Panc1 (cell line): ENCODE measurements at regions not wholly inside any gene's neighbourhood (a gene's known extent, or its start where the extent isn't known, plus 50 kb on each side); places are given as distances from the start of the nearest gene placed in this dataset.

Experiments
- CTCF ChIP-seq: fragments of 450-650 bp; IDR thresholded peaks from 2 replicates; pipeline ENCODE4 v1.5.1; 2017; ENCODE audit warnings: mild to moderate bottlenecking
- POLR2AphosphoS5 ChIP-seq: IDR thresholded peaks from 2 replicates; pipeline ENCODE4 v1.6.1; 2012; ENCODE audit warnings: mild to moderate bottlenecking, low read depth, low read length, moderate library complexity
- TF ChIP-seq, protein P1 (sequence below), 2 experiments: IDR thresholded peaks; 2 replicates each; pipeline ENCODE4 v1.6.1; 2011 to 2012; ENCODE audit warnings: low read depth in 2 of 2, control low read depth in 1 of 2, low read length in 1 of 2, mild to moderate bottlenecking in 1 of 2, moderate library complexity in 1 of 2; ENCODE audit not compliant: insufficient read depth in 1 of 2

- TF ChIP-seq, protein P1, sequence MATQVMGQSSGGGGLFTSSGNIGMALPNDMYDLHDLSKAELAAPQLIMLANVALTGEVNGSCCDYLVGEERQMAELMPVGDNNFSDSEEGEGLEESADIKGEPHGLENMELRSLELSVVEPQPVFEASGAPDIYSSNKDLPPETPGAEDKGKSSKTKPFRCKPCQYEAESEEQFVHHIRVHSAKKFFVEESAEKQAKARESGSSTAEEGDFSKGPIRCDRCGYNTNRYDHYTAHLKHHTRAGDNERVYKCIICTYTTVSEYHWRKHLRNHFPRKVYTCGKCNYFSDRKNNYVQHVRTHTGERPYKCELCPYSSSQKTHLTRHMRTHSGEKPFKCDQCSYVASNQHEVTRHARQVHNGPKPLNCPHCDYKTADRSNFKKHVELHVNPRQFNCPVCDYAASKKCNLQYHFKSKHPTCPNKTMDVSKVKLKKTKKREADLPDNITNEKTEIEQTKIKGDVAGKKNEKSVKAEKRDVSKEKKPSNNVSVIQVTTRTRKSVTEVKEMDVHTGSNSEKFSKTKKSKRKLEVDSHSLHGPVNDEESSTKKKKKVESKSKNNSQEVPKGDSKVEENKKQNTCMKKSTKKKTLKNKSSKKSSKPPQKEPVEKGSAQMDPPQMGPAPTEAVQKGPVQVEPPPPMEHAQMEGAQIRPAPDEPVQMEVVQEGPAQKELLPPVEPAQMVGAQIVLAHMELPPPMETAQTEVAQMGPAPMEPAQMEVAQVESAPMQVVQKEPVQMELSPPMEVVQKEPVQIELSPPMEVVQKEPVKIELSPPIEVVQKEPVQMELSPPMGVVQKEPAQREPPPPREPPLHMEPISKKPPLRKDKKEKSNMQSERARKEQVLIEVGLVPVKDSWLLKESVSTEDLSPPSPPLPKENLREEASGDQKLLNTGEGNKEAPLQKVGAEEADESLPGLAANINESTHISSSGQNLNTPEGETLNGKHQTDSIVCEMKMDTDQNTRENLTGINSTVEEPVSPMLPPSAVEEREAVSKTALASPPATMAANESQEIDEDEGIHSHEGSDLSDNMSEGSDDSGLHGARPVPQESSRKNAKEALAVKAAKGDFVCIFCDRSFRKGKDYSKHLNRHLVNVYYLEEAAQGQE (IDR thresholded peaks at IDR 0.05; ENCODE audit: insufficient read depth in 1 of 2, low read depth in 2 of 2, low read length in 1 of 2) = no peak
- TF ChIP-seq CTCF (no peak), POLR2AphosphoS5 (no peak)
These were observed 273.2 kb upstream of the TBX3 start for GRCh38 chr12:114957225-114957624.
